ENCODE measurements at regions not wholly inside any gene's neighbourhood (a gene's known extent, or its start where the extent isn't known, plus 50 kb on each side); places are given as distances from the start of the nearest gene placed in this dataset.
"Not testable (repeated sequence)": the region's sequence is repeated elsewhere in the genome, so short reads cannot be mapped to it uniquely, and the experiment has no call there.

- no peak for DNase-seq
These were observed 53.4 kb downstream of the MC4R start for GRCh38 chr18:60319129-60319528.

GRCh38 chr18:60311676-60312360 is 60.8 kb downstream of the MC4R start:
- DNase-seq: no peak

- no peak for DNase-seq
These were observed 76.9 kb downstream of the MC4R start for GRCh38 chr18:60295674-60296073.

GRCh38 chr18:60292186-60292585 is 80.4 kb downstream of the MC4R start:
- no peak for DNase-seq

GRCh38 chr18:60279391-60279790 is 93.2 kb downstream of the MC4R start:
- no peak for DNase-seq

GRCh38 chr18:60277855-60278480 is 94.6 kb downstream of the MC4R start:
- DNase-seq: no peak

GRCh38 chr18:60267391-60268058 is 105.0 kb downstream of the MC4R start:
- no peak for DNase-seq

GRCh38 chr18:60266558-60266957 is 106.0 kb downstream of the MC4R start:
- no peak for DNase-seq

GRCh38 chr18:60259052-60259681 is 113.4 kb downstream of the MC4R start:
- no peak for DNase-seq

GRCh38 chr18:60249388-60249787 is 123.2 kb downstream of the MC4R start:
- DNase-seq: no peak

GRCh38 chr18:60248336-60249330 is 123.9 kb downstream of the MC4R start:
- DNase-seq: no peak

GRCh38 chr18:60247103-60247502 is 125.5 kb downstream of the MC4R start:
- no peak for DNase-seq

- DNase-seq: no peak
These were observed 126.0 kb downstream of the MC4R start for GRCh38 chr18:60246606-60247005.

GRCh38 chr18:60245096-60245495 is 127.5 kb downstream of the MC4R start:
- no peak for DNase-seq

- DNase-seq: not testable (repeated sequence)
These were observed 133.4 kb downstream of the MC4R start for GRCh38 chr18:60239024-60239710.

GRCh38 chr18:60235164-60235563 is 137.4 kb downstream of the MC4R start:
- no peak for DNase-seq

GRCh38 chr18:60232541-60232940 is 140.0 kb downstream of the MC4R start:
- DNase-seq: no peak

GRCh38 chr18:60228609-60229595 is 143.7 kb downstream of the MC4R start:
- DNase-seq: no peak

- DNase-seq: no peak
These were observed 157.1 kb downstream of the MC4R start for GRCh38 chr18:60215432-60215831.

GRCh38 chr18:60209042-60209441 is 163.5 kb downstream of the MC4R start:
- no peak for DNase-seq

GRCh38 chr18:60202708-60203107 is 169.9 kb downstream of the MC4R start:
- no peak for DNase-seq

Data from activated gamma-delta T cell treated with Interleukin-2 at 50 U/mL for 16 hours (primary cell).